Karpas-422 (cell line): ENCODE measurements at regions not wholly inside any gene's neighbourhood (a gene's known extent, or its start where the extent isn't known, plus 50 kb on each side); places are given as distances from the start of the nearest gene placed in this dataset.

Experiments used
- DNase-seq: peaks from one replicate; pipeline ENCODE4 v3.0.0-alpha.2; 2015
- H2AFZ ChIP-seq: fragments of 200-600 bp; sonication (generic); 2 replicates; pipeline ENCODE4 v1.6.1; 2014; ENCODE audit warnings: antibody characterized with exemption, low read length, mixed read lengths
- H3K27ac ChIP-seq: fragments of 200-600 bp; sonication (generic); 2 replicates; pipeline ENCODE4 v1.5.1; 2014; ENCODE audit warnings: mild to moderate bottlenecking, low read length, moderate library complexity
- H3K27me3 ChIP-seq: fragments of 200-600 bp; sonication (generic); 2 replicates; pipeline ENCODE4 v1.6.1; 2014; ENCODE audit warnings: low read length, mixed read lengths
- H3K36me3 ChIP-seq: fragments of 200-600 bp; sonication (generic); 2 replicates; pipeline ENCODE4 v1.6.1; 2014; ENCODE audit warnings: low read length, mixed read lengths; ENCODE audit not compliant: insufficient read depth
- H3K4me1 ChIP-seq: fragments of 200-600 bp; sonication (generic); 2 replicates; pipeline ENCODE4 v1.6.1; 2014; ENCODE audit warnings: mild to moderate bottlenecking, low read length, mixed read lengths
- H3K4me2 ChIP-seq: fragments of 200-600 bp; sonication (generic); 2 replicates; pipeline ENCODE4 v1.6.1; 2014; ENCODE audit warnings: low read length, low read depth, mild to moderate bottlenecking; ENCODE audit not compliant: poor library complexity, severe bottlenecking
- H3K4me3 ChIP-seq: fragments of 200-600 bp; sonication (generic); 2 replicates; pipeline ENCODE4 v1.5.1; 2014; ENCODE audit warnings: mild to moderate bottlenecking, antibody characterized with exemption, low read length, mixed read lengths
- H3K79me2 ChIP-seq: fragments of 200-600 bp; sonication (generic); 2 replicates; pipeline ENCODE4 v1.6.1; 2014; ENCODE audit warnings: mild to moderate bottlenecking, low read length, mixed read lengths
- H3K9ac ChIP-seq: fragments of 200-600 bp; sonication (generic); 2 replicates; pipeline ENCODE4 v1.6.0; 2014; ENCODE audit warnings: low read length
- H3K9me2 ChIP-seq: fragments of 200-600 bp; sonication (generic), shearing (Covaris generic); replicated peaks from 2 replicates; pipeline ENCODE4 v1.6.0; 2014; ENCODE audit warnings: mild to moderate bottlenecking, low read length, moderate library complexity; ENCODE audit not compliant: insufficient read depth
- H3K9me3 ChIP-seq: fragments of 300-700, 200-600 bp; sonication (generic); 2 replicates; pipeline ENCODE4 v1.6.1; 2014; ENCODE audit warnings: low read length, mixed read lengths
- H4K20me1 ChIP-seq: fragments of 200-600 bp; sonication (generic); 2 replicates; pipeline ENCODE4 v1.6.1; 2014; ENCODE audit warnings: mild to moderate bottlenecking, antibody characterized with exemption, low read length, low read depth; ENCODE audit not compliant: insufficient read depth

- no peak overlapping the region for H3K4me2 ChIP-seq
- H3K4me3 ChIP-seq: no peak overlapping the region
- H3K27me3 ChIP-seq: no peaks in the 10 kb centered on the region
- no peaks in the 10 kb centered on the region for H3K4me1 ChIP-seq
- no peaks in the 10 kb centered on the region for H3K36me3 ChIP-seq
- no peaks in the 10 kb centered on the region for H3K79me2 ChIP-seq
- no peak overlapping the region for H2AFZ ChIP-seq
- H3K9ac ChIP-seq: no peak overlapping the region
- H3K9me3 ChIP-seq: peaks cover 4% of the 10 kb centered on the region; the same call in 1 of the 2 replicates
- no peaks in the 10 kb centered on the region; the same call in 1 of the 2 replicates for H3K9me2 ChIP-seq
- H4K20me1 ChIP-seq: no peaks in the 10 kb centered on the region
- no peak overlapping the region for H3K27ac ChIP-seq
- no peak for DNase-seq
These were observed 680.6 kb downstream of the NTRK3 start for GRCh38 chr15:87575896-87576473.

- no peak overlapping the region for H3K27ac ChIP-seq
- H3K4me3 ChIP-seq: no peak overlapping the region
- no peak overlapping the region for H2AFZ ChIP-seq
- no peak overlapping the region for H3K4me2 ChIP-seq
- H3K9me2 ChIP-seq: no peaks in the 10 kb centered on the region; the same call in 1 of the 2 replicates
- H3K79me2 ChIP-seq: no peaks in the 10 kb centered on the region
- no peak for DNase-seq
- no peaks in the 10 kb centered on the region for H3K27me3 ChIP-seq
- no peaks in the 10 kb centered on the region; the same call in 1 of the 2 replicates for H3K9me3 ChIP-seq
- no peaks in the 10 kb centered on the region for H3K4me1 ChIP-seq
- no peaks in the 10 kb centered on the region for H3K36me3 ChIP-seq
- no peak overlapping the region for H3K9ac ChIP-seq
- H4K20me1 ChIP-seq: no peaks in the 10 kb centered on the region
These were observed 683.0 kb downstream of the NTRK3 start for GRCh38 chr15:87573534-87573933.

DNA sequence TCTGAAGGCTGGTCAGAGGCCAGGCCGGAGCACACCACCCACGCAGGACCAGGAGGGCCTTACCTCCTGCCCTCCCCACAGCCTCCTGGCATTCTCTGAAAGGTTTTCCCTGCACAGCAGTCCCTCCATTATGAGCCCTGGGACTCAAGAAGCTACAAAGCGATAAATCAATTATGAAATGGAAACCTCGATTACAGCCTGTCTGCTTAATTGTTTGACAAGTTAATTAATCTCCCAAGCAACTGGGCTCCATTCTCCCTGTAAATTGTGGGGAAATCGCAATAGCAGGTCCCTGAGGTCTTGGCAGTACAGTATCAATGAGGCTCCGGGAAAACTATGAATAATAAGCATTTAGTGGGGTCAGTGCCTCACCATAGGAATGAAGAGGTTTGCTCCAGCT, 683.5 kb downstream of the NTRK3 start:
- H3K79me2 ChIP-seq: no peaks in the 10 kb centered on the region
- no peak overlapping the region for H3K27ac ChIP-seq
- H3K4me3 ChIP-seq: no peak overlapping the region
- H3K9me2 ChIP-seq: no peaks in the 10 kb centered on the region; the same call in 1 of the 2 replicates
- H3K9me3 ChIP-seq: no peaks in the 10 kb centered on the region; the same call in 1 of the 2 replicates
- H3K9ac ChIP-seq: no peak overlapping the region
- H3K4me2 ChIP-seq: no peak overlapping the region
- no peaks in the 10 kb centered on the region for H3K27me3 ChIP-seq
- no peaks in the 10 kb centered on the region for H4K20me1 ChIP-seq
- no peaks in the 10 kb centered on the region for H3K36me3 ChIP-seq
- H2AFZ ChIP-seq: no peak overlapping the region
- H3K4me1 ChIP-seq: no peaks in the 10 kb centered on the region
- no peak for DNase-seq

- peaks cover 3% of the 10 kb centered on the region; the same call in 1 of the 2 replicates for H3K9me3 ChIP-seq
- no peak overlapping the region for H2AFZ ChIP-seq
- DNase-seq: no peak
These were observed 684.1 kb downstream of the NTRK3 start for GRCh38 chr15:87572381-87572910.

GRCh38 chr15:87570206-87570605, 686.3 kb downstream of the NTRK3 start:
- no peak overlapping the region for H3K4me2 ChIP-seq
- DNase-seq: no peak
- no peak overlapping the region for H2AFZ ChIP-seq
- H3K9me2 ChIP-seq: no peaks in the 10 kb centered on the region; the same call in 1 of the 2 replicates
- H3K9ac ChIP-seq: no peak overlapping the region
- H3K27me3 ChIP-seq: no peaks in the 10 kb centered on the region
- no peak overlapping the region for H3K27ac ChIP-seq
- H3K4me3 ChIP-seq: no peak overlapping the region
- peaks cover 3% of the 10 kb centered on the region; the same call in 1 of the 2 replicates for H3K9me3 ChIP-seq
- no peaks in the 10 kb centered on the region for H4K20me1 ChIP-seq
- H3K36me3 ChIP-seq: no peaks in the 10 kb centered on the region
- no peaks in the 10 kb centered on the region for H3K4me1 ChIP-seq
- H3K79me2 ChIP-seq: no peaks in the 10 kb centered on the region

More at GRCh38 chr15:87572381-87572910, 684.1 kb downstream of the NTRK3 start:
- Histone ChIP-seq H3K36me3 (no peaks in the 10 kb centered on the region), H3K4me2 (no peak overlapping the region), H4K20me1 (no peaks in the 10 kb centered on the region), H3K9me2 (no peaks in the 10 kb centered on the region; the same call in 1 of the 2 replicates), H3K27me3 (no peaks in the 10 kb centered on the region), H3K4me3 (no peak overlapping the region), H3K9ac (no peak overlapping the region), H3K4me1 (no peaks in the 10 kb centered on the region), H3K27ac (no peak overlapping the region), H3K79me2 (no peaks in the 10 kb centered on the region)

GRCh38 chr15:87569581-87569980, 687.0 kb downstream of the NTRK3 start:
- no peaks in the 10 kb centered on the region for H3K4me1 ChIP-seq
- no peaks in the 10 kb centered on the region for H3K27me3 ChIP-seq
- H4K20me1 ChIP-seq: no peaks in the 10 kb centered on the region
- H3K27ac ChIP-seq: no peak overlapping the region
- no peak overlapping the region for H3K4me2 ChIP-seq
- H3K4me3 ChIP-seq: no peak overlapping the region
- H3K9me3 ChIP-seq: peaks cover 3% of the 10 kb centered on the region; the same call in 1 of the 2 replicates
- DNase-seq: no peak
- no peaks in the 10 kb centered on the region for H3K36me3 ChIP-seq
- H2AFZ ChIP-seq: no peak overlapping the region
- H3K79me2 ChIP-seq: no peaks in the 10 kb centered on the region
- H3K9ac ChIP-seq: no peak overlapping the region
- H3K9me2 ChIP-seq: no peaks in the 10 kb centered on the region; the same call in 1 of the 2 replicates

DNA sequence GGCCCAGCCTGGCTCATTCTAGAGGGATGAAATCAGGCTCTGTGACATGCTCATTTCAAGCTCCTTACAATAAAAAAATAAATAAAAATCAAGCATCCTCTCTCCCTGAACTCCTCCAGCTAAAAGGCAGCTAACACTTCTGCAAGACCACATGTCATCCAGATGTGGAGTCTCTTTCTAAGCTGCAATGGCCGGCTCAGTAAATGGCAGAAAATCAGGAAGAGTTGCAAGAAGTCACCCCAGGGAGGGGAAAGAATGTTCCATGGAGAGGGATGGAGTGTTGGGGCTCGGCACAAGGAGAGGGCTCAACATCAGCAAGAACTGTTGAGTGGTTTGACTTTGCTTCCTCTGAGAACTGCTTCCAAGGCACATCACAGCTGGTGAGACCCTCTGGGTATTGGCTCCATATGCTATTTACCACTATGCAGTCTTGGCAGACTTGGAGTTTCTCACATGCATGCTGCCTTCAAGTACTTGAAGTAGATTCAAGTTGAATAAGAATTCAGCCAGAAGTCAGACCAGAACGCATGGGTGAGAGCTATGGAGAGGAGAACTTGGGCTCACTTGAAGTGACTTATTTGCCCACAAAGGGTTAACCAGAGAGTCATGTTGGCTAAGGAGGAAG, 689.0 kb downstream of the NTRK3 start:
- Histone ChIP-seq H3K79me2 (no peaks in the 10 kb centered on the region), H3K4me1 (no peaks in the 10 kb centered on the region), H3K9me3 (peaks cover 3% of the 10 kb centered on the region; the same call in 1 of the 2 replicates), H3K4me2 (no peak overlapping the region), H3K27ac (no peak overlapping the region), H3K27me3 (no peaks in the 10 kb centered on the region), H3K9ac (no peak overlapping the region), H3K9me2 (no peaks in the 10 kb centered on the region; the same call in 1 of the 2 replicates), H2AFZ (no peak overlapping the region), H3K4me3 (no peak overlapping the region), H4K20me1 (no peaks in the 10 kb centered on the region), H3K36me3 (no peaks in the 10 kb centered on the region)
- no peak for DNase-seq

DNA sequence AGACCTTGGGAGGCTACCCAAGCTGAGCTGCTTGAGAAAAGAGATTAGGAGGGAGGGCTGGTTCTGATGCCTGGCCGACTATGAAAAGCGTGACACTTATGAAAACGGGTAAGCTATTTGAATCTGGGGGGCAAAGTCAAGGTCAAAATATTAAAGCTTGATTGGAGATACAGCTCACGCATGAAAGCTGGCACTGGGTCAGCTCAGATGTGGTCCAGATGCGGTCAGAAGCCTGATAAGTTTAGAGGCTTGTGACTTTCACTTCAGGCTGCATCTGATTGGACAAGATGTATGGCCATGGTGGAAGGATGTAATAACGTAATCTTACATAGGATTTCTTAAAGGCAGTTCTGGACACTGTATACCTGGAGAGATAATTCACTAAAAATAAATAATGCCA, 690.3 kb downstream of the NTRK3 start:
- no peaks in the 10 kb centered on the region for H3K36me3 ChIP-seq
- no peaks in the 10 kb centered on the region for H4K20me1 ChIP-seq
- H3K9ac ChIP-seq: no peak overlapping the region
- H3K4me1 ChIP-seq: no peaks in the 10 kb centered on the region
- H3K9me2 ChIP-seq: no peaks in the 10 kb centered on the region; the same call in 1 of the 2 replicates
- DNase-seq: no peak
- no peak overlapping the region for H3K27ac ChIP-seq
- H3K27me3 ChIP-seq: no peaks in the 10 kb centered on the region
- no peak overlapping the region for H3K4me3 ChIP-seq
- no peak overlapping the region for H2AFZ ChIP-seq
- no peak overlapping the region for H3K4me2 ChIP-seq
- H3K9me3 ChIP-seq: peaks cover 3% of the 10 kb centered on the region; the same call in 1 of the 2 replicates
- no peaks in the 10 kb centered on the region for H3K79me2 ChIP-seq
